ENCODE measurements at regions not wholly inside any gene's neighbourhood (a gene's known extent, or its start where the extent isn't known, plus 50 kb on each side); places are given as distances from the start of the nearest gene placed in this dataset.

DNA sequence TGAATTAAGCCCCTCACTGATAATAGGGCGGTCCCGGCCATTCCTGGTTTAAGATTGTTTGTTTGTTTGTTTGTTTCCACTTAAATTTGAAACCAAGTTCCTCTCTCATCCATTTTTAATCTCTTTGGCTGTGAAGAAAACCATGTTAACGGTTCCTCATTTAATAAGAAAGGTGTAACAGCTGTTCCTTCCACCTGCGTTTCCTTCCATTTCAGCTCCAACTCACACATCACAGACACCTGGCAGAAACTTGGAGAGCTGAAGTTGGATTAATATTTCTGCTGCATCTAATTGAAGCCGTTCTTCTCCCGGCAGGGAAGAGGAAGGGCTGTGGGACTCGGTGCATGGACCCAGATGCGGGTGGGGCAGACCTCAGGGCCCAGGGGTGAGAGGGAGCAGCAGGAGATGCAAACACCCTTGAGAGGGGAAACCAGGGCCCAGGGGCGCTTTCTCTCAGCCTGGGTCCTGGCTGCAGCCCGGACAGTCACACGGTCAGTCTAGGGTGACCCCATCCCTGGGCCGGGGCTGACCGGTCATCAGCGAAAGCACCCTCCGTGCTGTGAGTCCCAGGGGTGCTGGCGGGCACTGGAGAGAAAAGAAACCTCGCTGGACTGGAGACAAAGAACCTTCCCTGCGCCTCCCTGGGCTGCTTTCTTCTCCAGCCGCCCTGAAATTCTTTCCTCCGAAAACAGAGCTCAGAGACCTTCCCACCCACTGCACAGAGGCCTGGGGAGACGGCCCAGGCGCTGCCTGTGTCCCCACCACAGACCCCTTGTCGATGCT lies 242.0 kb downstream of the BRD1 start:
- H3K4me3 ChIP-seq (ENCODE audit: control insufficient read depth, low read depth, low read length) = no peak overlapping the region
- no peak for DNase-seq (ENCODE audit: low read depth)
- TF ChIP-seq, protein P1, sequence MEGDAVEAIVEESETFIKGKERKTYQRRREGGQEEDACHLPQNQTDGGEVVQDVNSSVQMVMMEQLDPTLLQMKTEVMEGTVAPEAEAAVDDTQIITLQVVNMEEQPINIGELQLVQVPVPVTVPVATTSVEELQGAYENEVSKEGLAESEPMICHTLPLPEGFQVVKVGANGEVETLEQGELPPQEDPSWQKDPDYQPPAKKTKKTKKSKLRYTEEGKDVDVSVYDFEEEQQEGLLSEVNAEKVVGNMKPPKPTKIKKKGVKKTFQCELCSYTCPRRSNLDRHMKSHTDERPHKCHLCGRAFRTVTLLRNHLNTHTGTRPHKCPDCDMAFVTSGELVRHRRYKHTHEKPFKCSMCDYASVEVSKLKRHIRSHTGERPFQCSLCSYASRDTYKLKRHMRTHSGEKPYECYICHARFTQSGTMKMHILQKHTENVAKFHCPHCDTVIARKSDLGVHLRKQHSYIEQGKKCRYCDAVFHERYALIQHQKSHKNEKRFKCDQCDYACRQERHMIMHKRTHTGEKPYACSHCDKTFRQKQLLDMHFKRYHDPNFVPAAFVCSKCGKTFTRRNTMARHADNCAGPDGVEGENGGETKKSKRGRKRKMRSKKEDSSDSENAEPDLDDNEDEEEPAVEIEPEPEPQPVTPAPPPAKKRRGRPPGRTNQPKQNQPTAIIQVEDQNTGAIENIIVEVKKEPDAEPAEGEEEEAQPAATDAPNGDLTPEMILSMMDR (IDR thresholded peaks at IDR 0.05; ENCODE audit: control insufficient read depth, insufficient read depth, low read depth, low read length, missing control alignments) = no peak

DNA sequence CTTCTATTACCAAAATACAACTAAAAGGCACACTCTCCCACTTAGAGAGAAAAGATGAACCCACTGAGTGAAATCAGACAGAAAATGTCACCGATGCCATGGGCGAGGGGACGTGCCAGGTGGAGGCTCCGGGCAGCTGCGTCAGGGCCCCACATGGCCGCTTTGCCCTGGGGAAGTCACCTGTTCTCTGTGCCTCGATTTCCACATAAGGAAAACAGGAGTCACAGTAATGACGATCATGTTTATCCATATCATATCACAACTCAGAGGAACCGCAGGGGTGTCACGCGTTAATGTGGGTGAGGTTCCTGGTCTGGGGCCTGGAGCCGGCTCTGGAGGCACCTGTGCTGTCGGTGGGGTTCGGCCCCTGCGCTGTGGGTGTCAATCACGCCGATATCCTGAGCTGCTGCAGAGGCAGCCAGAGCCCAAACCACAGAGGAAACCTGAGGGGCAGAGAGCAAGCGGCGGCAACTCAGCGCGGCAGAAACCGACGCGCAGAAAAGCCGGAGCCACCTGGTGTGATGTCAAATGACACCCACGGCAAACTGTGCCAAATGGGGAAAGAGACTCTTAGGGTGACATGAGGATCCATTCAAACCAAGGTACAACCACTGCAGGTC lies 243.7 kb downstream of the BRD1 start:
- H3K4me3 ChIP-seq (ENCODE audit: control insufficient read depth, low read depth, low read length) = no peak overlapping the region
- DNase-seq (ENCODE audit: low read depth) = no peak
- TF ChIP-seq, protein P1 (IDR thresholded peaks at IDR 0.05; ENCODE audit: control insufficient read depth, insufficient read depth, low read depth, low read length, missing control alignments) = no peak

DNA sequence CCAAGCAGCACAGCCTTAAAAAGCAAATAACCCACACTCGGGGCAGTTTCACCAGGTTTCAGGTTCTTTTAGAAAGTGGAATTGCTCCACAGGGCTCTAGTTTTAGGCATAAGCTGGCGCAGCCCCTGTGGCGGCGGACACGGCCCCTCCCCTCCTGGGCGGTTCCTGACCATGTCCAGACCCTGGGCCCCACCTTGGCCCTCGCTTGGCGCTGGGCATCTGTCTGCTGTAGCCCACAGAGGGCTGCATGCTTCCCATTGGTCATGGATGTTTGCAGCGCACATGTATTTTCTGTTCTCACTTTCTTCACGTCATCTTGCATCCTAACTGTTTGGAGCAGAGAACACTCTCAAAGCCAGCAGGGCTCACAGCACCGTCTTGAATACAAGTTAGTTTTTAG lies 244.3 kb downstream of the BRD1 start:
- no peak overlapping the region for H3K4me3 ChIP-seq (ENCODE audit: control insufficient read depth, low read depth, low read length)
- TF ChIP-seq, protein P1 (IDR thresholded peaks at IDR 0.05; ENCODE audit: control insufficient read depth, insufficient read depth, low read depth, low read length, missing control alignments) = no peak
- no peak for DNase-seq (ENCODE audit: low read depth)

DNA sequence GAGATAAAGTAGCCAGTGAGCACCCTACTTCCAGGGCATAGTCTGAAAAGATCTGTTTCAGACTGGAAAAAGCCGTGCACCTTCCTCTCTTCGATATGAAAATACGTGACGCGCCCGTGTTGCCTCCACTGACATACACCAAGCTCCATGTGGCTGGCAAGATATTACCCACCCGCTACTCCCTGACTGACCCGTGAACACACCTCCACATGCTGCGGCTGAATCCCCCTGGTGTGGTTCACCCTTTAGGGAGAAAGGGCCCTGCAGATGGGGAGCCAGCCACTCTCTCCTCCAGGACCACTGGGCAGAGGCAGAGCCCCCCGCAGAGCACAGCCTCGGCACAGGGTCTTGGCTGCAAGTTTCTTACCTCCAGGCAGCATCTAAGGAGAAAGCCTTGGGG lies 245.0 kb downstream of the BRD1 start:
- no peak for DNase-seq (ENCODE audit: low read depth)
- TF ChIP-seq, protein P1 (IDR thresholded peaks at IDR 0.05; ENCODE audit: control insufficient read depth, insufficient read depth, low read depth, low read length, missing control alignments) = no peak
- no peak overlapping the region for H3K4me3 ChIP-seq (ENCODE audit: control insufficient read depth, low read depth, low read length)

DNA sequence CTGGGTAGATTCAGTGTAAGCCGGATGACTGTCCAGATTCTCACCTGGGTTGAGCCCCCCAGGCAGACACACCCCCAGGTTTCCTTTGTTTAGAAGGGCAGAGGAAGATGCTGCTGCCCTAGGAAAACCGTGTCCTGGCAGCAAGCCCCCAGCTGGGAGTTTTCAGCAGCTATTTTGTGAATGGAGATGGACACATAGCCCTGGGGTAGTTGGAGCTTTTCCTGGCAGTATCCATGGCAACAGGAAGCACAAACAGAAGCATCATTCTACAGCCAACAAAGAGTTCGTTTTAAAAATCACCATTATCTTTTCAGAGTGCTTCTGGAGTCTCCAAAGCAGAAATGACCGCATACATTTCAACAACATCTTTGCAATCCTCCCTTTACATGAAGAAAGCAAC lies 245.5 kb downstream of the BRD1 start:
- DNase-seq (ENCODE audit: low read depth) = no peak
- H3K4me3 ChIP-seq (ENCODE audit: control insufficient read depth, low read depth, low read length) = no peak overlapping the region
- TF ChIP-seq, protein P1 (IDR thresholded peaks at IDR 0.05; ENCODE audit: control insufficient read depth, insufficient read depth, low read depth, low read length, missing control alignments) = no peak

DNA sequence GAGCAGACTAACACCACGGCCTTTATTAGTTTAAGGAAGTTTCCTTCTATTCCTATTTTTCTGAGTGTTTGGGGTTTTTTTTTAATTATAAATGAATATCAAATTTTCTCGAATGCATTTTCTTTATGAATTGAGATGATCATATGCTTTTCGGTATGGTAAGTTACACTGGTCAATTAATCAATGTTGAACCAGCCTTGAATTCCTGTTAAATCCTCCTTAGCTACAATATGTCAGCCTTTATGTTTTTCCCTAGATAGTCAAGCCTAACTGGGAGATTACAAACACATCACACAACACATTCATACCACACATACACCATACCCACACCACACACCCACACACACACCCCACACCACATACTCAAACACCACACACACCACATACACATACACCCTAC lies 247.6 kb downstream of the BRD1 start:
- no peak overlapping the region for H3K4me3 ChIP-seq (ENCODE audit: control insufficient read depth, low read depth, low read length)
- TF ChIP-seq, protein P1 (IDR thresholded peaks at IDR 0.05; ENCODE audit: control insufficient read depth, insufficient read depth, low read depth, low read length, missing control alignments) = no peak
- no peak for DNase-seq (ENCODE audit: low read depth)

All from AG09309 (cell line).